Psoas muscle (tissue), 7 donors: ENCODE measurements at regions not wholly inside any gene's neighbourhood (a gene's known extent, or its start where the extent isn't known, plus 50 kb on each side); places are given as distances from the start of the nearest gene placed in this dataset.

Experiments used
- ATAC-seq, 4 donors: fragments of 200-7000 bp; cut with Tn5 transposase; one replicate each; pipeline ENCODE4 v1.9.1; 2020; ENCODE audit warnings: moderate library complexity in 3 of 4, mild to moderate bottlenecking in 2 of 4
- DNase-seq, 2 donors: peaks; one replicate each; pipeline ENCODE4 v3.0.0-alpha.2; 2020
- H3K27ac ChIP-seq: fragments of 200-600 bp; one replicate; pipeline ENCODE4 v1.8.0; 2022
- H3K27me3 ChIP-seq, 3 donors: fragments of 200-600 bp in 1 of 3; one replicate each; pipeline versions ENCODE4 v1.6.1 to v1.8.0; 2013 to 2022; ENCODE audit warnings: low read length in 2 of 3, mild to moderate bottlenecking in 2 of 3, moderate library complexity in 1 of 3; ENCODE audit not compliant: insufficient read depth in 3 of 3
- H3K36me3 ChIP-seq, 2 donors: fragments of 200-600 bp in 1 of 2; one replicate each; pipeline versions ENCODE4 v1.6.1 to v1.8.0; 2013 to 2022; ENCODE audit warnings: low read depth in 1 of 2, mild to moderate bottlenecking in 1 of 2, moderate library complexity in 1 of 2; ENCODE audit not compliant: insufficient read depth in 1 of 2
- H3K4me1 ChIP-seq: fragments of 200-600 bp; one replicate; pipeline ENCODE4 v1.8.0; 2022
- H3K4me3 ChIP-seq: fragments of 200-600 bp; one replicate; pipeline ENCODE4 v1.8.0; 2022; ENCODE audit warnings: mild to moderate bottlenecking
- H3K9me3 ChIP-seq: fragments of 200-600 bp; one replicate; pipeline ENCODE4 v1.8.0; 2022
- WGBS, 3 donors: extraction: QIAGEN DNeasy Blood & Tissue Kit; methylation state at CpG; one replicate each; pipeline versions ENCODE4 v1.1.6 to v1.1.7; 2013; 5-methylcytosine and 5-hydroxymethylcytosine counted together
- intact Hi-C, 2 donors: fragments of 100-400 bp; cut with DNase I; formaldehyde crosslinking; loops; one replicate each; pipeline versions ENCODE4 v1.11.0 to v1.14.2; 2022
- TF ChIP-seq, protein P1 (sequence below): fragments of 200-600 bp; IDR thresholded peaks from one replicate; pipeline ENCODE4 v1.8.0; 2022; ENCODE audit warnings: antibody characterized with exemption
- donor health status: healthy with polysubstance abuse.
- donor health status: DM: no; HTN: no; CAD: no; lungs with moderate emphysema.
- donor health status: Bipolar disorder and iron deficiency.
- donor health status: healthy.
- donor health status: DM: yes; HTN: yes; CAD: no.
- donor health status: DM: no; HTN: no; CAD: no.
- donor health status: DM: yes; HTN: yes; CAD: no.

DNA sequence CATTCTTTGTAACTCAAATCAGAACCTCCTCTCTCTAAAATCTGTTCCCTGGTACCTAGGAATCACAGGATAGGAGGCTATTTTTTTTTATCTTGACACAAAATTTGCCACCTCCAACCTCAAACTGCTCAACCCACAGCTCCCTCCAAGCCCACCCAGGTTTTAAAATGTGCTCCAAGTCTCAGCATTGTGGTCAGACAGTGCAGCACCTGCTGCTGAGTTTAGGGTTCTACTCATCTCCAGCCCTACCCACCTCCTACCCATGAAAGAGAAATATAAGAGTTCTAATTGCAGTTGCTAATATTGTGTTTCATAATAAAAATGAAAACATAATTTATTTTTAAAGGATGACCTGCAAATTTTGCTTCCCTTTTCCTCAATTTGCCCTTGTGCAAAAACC lies 496.5 kb downstream of the MAFB start:
- TF ChIP-seq, protein P1, sequence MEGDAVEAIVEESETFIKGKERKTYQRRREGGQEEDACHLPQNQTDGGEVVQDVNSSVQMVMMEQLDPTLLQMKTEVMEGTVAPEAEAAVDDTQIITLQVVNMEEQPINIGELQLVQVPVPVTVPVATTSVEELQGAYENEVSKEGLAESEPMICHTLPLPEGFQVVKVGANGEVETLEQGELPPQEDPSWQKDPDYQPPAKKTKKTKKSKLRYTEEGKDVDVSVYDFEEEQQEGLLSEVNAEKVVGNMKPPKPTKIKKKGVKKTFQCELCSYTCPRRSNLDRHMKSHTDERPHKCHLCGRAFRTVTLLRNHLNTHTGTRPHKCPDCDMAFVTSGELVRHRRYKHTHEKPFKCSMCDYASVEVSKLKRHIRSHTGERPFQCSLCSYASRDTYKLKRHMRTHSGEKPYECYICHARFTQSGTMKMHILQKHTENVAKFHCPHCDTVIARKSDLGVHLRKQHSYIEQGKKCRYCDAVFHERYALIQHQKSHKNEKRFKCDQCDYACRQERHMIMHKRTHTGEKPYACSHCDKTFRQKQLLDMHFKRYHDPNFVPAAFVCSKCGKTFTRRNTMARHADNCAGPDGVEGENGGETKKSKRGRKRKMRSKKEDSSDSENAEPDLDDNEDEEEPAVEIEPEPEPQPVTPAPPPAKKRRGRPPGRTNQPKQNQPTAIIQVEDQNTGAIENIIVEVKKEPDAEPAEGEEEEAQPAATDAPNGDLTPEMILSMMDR, result no peak
- DNase-seq (no peak), ATAC-seq (no peak)
- intact Hi-C loops, result no loop called here
- Histone ChIP-seq H3K9me3 (no peaks in the 10 kb centered on the region), H3K27ac (no peak overlapping the region), H3K27me3 (no peaks in the 10 kb centered on the region), H3K4me1 (no peaks in the 10 kb centered on the region), H3K4me3 (no peak overlapping the region), H3K36me3 (no peaks in the 10 kb centered on the region)

DNA sequence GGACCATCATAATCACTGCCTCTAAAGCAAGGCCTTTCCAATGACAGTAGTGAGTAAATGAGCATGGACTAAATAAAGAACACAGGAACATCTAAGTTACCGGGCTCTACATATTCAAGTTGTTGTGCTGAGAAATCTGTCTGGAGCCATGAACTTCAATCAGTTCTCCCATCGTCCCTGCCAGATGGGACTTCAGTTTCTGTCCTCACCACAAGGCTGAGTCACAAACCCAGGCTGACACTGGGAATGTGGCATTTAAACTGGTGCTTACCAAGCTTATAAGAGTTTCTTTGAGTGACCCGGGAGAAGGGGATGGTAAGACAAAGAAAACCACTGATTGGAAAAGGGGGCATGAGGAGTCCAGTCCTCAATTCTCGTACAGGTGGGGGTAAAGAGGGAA lies 497.0 kb downstream of the MAFB start:
- no peak for DNase-seq
- Histone ChIP-seq H3K4me1 (no peaks in the 10 kb centered on the region), H3K36me3 (no peaks in the 10 kb centered on the region), H3K27me3 (no peaks in the 10 kb centered on the region), H3K27ac (no peak overlapping the region), H3K4me3 (no peak overlapping the region), H3K9me3 (no peaks in the 10 kb centered on the region)
- ATAC-seq, result no peak
- TF ChIP-seq, protein P1, result no peak
- 67 to 77% (median 68%) methylated on average over 4 of the region's 4 CpGs for WGBS, 3 donors
- intact Hi-C loops, result no loop called here

DNA sequence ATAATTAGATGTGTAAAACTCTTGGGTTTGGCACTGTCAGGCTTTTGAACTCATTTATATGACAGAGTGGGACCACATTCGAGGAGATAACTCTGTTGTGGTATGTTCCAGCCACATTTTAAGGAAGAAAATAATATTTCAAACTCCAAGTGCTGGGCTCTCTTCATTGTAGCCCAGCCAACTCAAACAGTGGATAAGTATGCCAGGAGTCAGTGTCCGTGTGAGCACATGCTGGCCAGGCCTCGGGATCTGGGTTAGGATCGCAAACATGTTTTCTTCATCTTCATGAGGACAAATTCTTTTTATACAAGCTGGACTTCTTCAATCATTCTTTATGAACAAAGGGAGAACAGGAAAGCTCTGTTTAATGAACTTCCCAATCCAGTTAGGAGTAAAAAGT lies 497.5 kb downstream of the MAFB start:
- intact Hi-C loops, result no loop called here
- Histone ChIP-seq H3K4me3 (no peak overlapping the region), H3K4me1 (no peaks in the 10 kb centered on the region), H3K27me3 (no peaks in the 10 kb centered on the region), H3K27ac (no peak overlapping the region), H3K36me3 (no peaks in the 10 kb centered on the region), H3K9me3 (no peaks in the 10 kb centered on the region)
- 52 to 64% (median 53%) methylated on average over 4 of the region's 4 CpGs for WGBS, 3 donors
- ATAC-seq (no peak), DNase-seq (peak in 1 of 2 donors; percentile 14)
- TF ChIP-seq, protein P1, result no peak

DNA sequence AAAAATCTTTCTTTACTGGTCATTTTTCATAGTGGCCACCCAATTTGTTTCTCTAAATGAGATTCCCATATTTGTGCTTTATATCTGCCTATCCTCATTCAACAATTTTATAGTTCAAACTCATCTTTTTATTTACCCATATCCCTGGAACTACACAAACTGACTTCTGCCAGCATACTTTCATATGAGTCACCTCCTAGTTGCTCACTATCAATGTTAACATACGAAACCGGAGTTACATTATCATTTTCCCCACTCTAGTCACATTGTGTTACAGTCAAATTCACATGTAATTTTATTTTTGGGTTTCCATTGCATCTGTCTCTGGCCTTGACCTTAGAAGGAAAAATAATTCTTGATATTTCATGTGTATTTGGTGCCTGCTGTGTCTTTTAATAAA lies 499.4 kb downstream of the MAFB start:
- H3K4me1 ChIP-seq, result no peaks in the 10 kb centered on the region
- DNase-seq, result no peak
- H3K9me3 ChIP-seq, result no peaks in the 10 kb centered on the region
- intact Hi-C loops, result no loop called here
- no peaks in the 10 kb centered on the region for H3K27me3 ChIP-seq
- no peak for ATAC-seq
- no peak overlapping the region for H3K4me3 ChIP-seq
- 70 to 89% (median 77%) methylated on average over 2 of the region's 2 CpGs for WGBS, 3 donors
- TF ChIP-seq, protein P1, result no peak
- no peak overlapping the region for H3K27ac ChIP-seq
- H3K36me3 ChIP-seq, result no peaks in the 10 kb centered on the region

DNA sequence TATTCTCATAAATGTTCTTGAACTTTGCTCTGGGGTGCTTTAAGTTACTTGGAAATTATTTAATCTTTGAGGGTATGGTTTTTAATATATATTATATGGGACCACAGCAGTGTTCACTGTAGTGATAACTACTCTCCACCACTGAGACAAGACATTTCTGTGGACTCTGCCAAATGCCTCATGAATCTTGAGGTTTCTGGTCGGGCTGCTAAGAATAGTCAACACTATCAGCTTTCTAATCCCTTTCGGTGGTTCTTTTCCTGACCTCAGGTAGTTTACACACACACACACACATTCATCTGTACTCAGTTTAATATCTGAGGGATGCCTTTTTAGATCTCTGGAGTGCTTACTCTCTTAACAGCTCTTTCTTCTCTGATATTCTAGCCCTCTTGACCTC lies 500.7 kb downstream of the MAFB start:
- no peaks in the 10 kb centered on the region for H3K36me3 ChIP-seq
- no peak overlapping the region for H3K4me3 ChIP-seq
- 22 to 43% (median 28%) methylated on average over 2 of the region's 2 CpGs for WGBS, 3 donors
- ATAC-seq (peak in 1 of 4 donors; percentile 43), DNase-seq (no peak)
- TF ChIP-seq, protein P1, result no peak
- H3K4me1 ChIP-seq, result no peaks in the 10 kb centered on the region
- intact Hi-C loops, result no loop called here
- no peak overlapping the region for H3K27ac ChIP-seq
- no peaks in the 10 kb centered on the region for H3K9me3 ChIP-seq
- H3K27me3 ChIP-seq, result no peaks in the 10 kb centered on the region
